ENCODE measurements at regions not wholly inside any gene's neighbourhood (a gene's known extent, or its start where the extent isn't known, plus 50 kb on each side); places are given as distances from the start of the nearest gene placed in this dataset.

GRCh38 chr20:48054051-48054450, 268.8 kb upstream of the SULF2 start:
- H3K4me3 Mint-ChIP-seq: no peak overlapping the region
- intact Hi-C loops (cut with micrococcal nuclease): no loop called here
- TF ChIP-seq CTCF (IDR thresholded peaks at IDR 0.05): no peak
- peaks cover 1% of the 10 kb centered on the region for H3K27me3 Mint-ChIP-seq
- no peaks in the 10 kb centered on the region for H3K36me3 Mint-ChIP-seq (ENCODE audit: low read depth)
- DNase-seq (no peak), ATAC-seq (no peak)
- no peak overlapping the region for H3K27ac Mint-ChIP-seq
- no peaks in the 10 kb centered on the region for H3K4me1 Mint-ChIP-seq (ENCODE audit: low read depth)
- POLR2A ChIA-PET: no interaction called here
- CTCF ChIA-PET: no interaction called here
- no peaks in the 10 kb centered on the region for H3K9me3 Mint-ChIP-seq

- intact Hi-C loops (cut with micrococcal nuclease): no loop called here
- H3K4me3 Mint-ChIP-seq: no peak overlapping the region
- ChIA-PET POLR2A (no interaction called here), CTCF (no interaction called here)
- H3K27me3 Mint-ChIP-seq: peaks cover 5% of the 10 kb centered on the region
- ATAC-seq (no peak), DNase-seq (no peak)
- no peaks in the 10 kb centered on the region for H3K9me3 Mint-ChIP-seq
- H3K36me3 Mint-ChIP-seq (ENCODE audit: low read depth): no peaks in the 10 kb centered on the region
- no peak for TF ChIP-seq CTCF (IDR thresholded peaks at IDR 0.05)
- no peaks in the 10 kb centered on the region for H3K4me1 Mint-ChIP-seq (ENCODE audit: low read depth)
- H3K27ac Mint-ChIP-seq: no peak overlapping the region
These were observed 267.2 kb upstream of the SULF2 start for GRCh38 chr20:48052475-48052835.

GRCh38 chr20:48051794-48052474, 266.7 kb upstream of the SULF2 start:
- ATAC-seq (no peak), DNase-seq (no peak)
- no peak overlapping the region for H3K4me3 Mint-ChIP-seq
- peaks cover 5% of the 10 kb centered on the region for H3K27me3 Mint-ChIP-seq
- TF ChIP-seq CTCF (IDR thresholded peaks at IDR 0.05): no peak
- intact Hi-C loops (cut with micrococcal nuclease): no loop called here
- H3K27ac Mint-ChIP-seq: no peak overlapping the region
- no peaks in the 10 kb centered on the region for H3K36me3 Mint-ChIP-seq (ENCODE audit: low read depth)
- ChIA-PET CTCF (no interaction called here), POLR2A (no interaction called here)
- no peaks in the 10 kb centered on the region for H3K9me3 Mint-ChIP-seq
- H3K4me1 Mint-ChIP-seq (ENCODE audit: low read depth): no peaks in the 10 kb centered on the region

GRCh38 chr20:48049641-48050040, 264.4 kb upstream of the SULF2 start:
- H3K9me3 Mint-ChIP-seq: no peaks in the 10 kb centered on the region
- CTCF ChIA-PET: interaction anchor here (1.0 kb wide), 1 partner anchor 323 kb away, joined by 3 read pairs; no protein-coding TSS in a partner anchor

More at GRCh38 chr20:48049641-48050040, 264.4 kb upstream of the SULF2 start:
- Mint-ChIP-seq H3K4me1 (ENCODE audit: low read depth) (no peaks in the 10 kb centered on the region), H3K27ac (no peak overlapping the region), H3K4me3 (no peak overlapping the region), H3K27me3 (peaks cover 5% of the 10 kb centered on the region), H3K36me3 (ENCODE audit: low read depth) (no peaks in the 10 kb centered on the region)
- ATAC-seq (no peak), DNase-seq (no peak)
- no peak for TF ChIP-seq CTCF (IDR thresholded peaks at IDR 0.05)
- POLR2A ChIA-PET: interaction anchor here (0.7 kb wide), 1 partner anchor 9 kb away, joined by 3 read pairs; no protein-coding TSS in a partner anchor
- intact Hi-C loops (cut with micrococcal nuclease): no loop called here
